Gastroesophageal sphincter (tissue), 3 donors: ENCODE measurements at regions not wholly inside any gene's neighbourhood (a gene's known extent, or its start where the extent isn't known, plus 50 kb on each side); places are given as distances from the start of the nearest gene placed in this dataset.

ENCODE experiments used
- EP300 ChIP-seq: sonication (generic); formaldehyde crosslinking; IDR thresholded peaks from one replicate; pipeline ENCODE4 v1.6.1; 2017; ENCODE audit warnings: antibody characterized with exemption, mild to moderate bottlenecking
- TF ChIP-seq, protein P1 (sequence below), 4 experiments: fragments of 200-600 bp in 2 of 4; fragments of 450-650 bp in 2 of 4; sonication (generic) in 1 of 4; IDR thresholded peaks; one replicate each; pipeline ENCODE4 v1.5.1; 2017 to 2019; ENCODE audit warnings: antibody characterized with exemption in 4 of 4, mild to moderate bottlenecking in 2 of 4, moderate library complexity in 2 of 4

DNA sequence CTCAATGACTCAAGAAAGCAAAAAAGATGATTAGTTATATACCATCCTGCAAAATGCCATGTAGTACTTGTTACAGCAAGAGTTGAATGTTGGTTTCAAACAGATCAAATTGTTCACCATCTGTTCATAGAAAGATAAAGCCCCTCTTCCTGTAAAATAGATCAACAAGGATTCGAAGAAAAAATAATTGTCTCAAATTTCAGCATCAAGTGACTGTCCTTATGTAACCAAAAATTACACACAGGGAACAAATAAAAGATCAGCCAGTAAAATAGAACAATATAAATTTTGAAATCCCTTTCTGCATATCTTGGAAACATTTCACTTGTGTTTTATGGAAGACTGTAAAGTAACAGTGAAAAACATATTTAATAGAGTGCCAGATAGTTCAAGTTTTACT lies 165.1 kb upstream of the STAC start:
- TF ChIP-seq, protein P1, sequence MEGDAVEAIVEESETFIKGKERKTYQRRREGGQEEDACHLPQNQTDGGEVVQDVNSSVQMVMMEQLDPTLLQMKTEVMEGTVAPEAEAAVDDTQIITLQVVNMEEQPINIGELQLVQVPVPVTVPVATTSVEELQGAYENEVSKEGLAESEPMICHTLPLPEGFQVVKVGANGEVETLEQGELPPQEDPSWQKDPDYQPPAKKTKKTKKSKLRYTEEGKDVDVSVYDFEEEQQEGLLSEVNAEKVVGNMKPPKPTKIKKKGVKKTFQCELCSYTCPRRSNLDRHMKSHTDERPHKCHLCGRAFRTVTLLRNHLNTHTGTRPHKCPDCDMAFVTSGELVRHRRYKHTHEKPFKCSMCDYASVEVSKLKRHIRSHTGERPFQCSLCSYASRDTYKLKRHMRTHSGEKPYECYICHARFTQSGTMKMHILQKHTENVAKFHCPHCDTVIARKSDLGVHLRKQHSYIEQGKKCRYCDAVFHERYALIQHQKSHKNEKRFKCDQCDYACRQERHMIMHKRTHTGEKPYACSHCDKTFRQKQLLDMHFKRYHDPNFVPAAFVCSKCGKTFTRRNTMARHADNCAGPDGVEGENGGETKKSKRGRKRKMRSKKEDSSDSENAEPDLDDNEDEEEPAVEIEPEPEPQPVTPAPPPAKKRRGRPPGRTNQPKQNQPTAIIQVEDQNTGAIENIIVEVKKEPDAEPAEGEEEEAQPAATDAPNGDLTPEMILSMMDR (IDR thresholded peaks at IDR 0.05), result no peak
- no peak for TF ChIP-seq EP300
